HG03439 (cell line): ENCODE measurements at regions not wholly inside any gene's neighbourhood (a gene's known extent, or its start where the extent isn't known, plus 50 kb on each side); places are given as distances from the start of the nearest gene placed in this dataset.
"Not testable (repeated sequence)": the region's sequence is repeated elsewhere in the genome, so short reads cannot be mapped to it uniquely, and the experiment has no call there.

Experiments used
- ATAC-seq: cut with Tn5 transposase; IDR thresholded peaks from one replicate; pipeline ENCODE4 v1.9.1; 2021; ENCODE audit warnings: mild to moderate bottlenecking, moderate library complexity; ENCODE audit not compliant: unreplicated experiment

DNA sequence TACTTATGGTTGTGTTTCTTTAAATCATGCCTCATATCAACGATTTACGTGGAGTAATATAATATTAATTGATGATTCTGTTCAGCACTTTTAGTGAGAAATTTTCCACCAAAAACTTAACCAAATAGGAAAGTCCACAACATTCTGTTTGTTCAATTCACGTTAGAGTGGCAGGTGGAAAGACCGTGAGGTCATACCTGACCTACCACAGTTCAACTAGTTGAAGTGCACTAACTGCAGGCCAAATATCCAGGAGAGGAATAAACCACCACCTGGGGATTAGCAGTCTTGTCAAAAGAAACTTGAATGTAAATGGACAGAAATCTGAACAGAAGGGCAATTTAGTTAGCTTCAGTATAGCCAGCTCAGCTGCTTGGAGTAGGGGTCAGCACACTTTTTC is 577.7 kb downstream of the KIF4B start:
- ATAC-seq = no peak

- no peak for ATAC-seq
These were observed 580.7 kb downstream of the KIF4B start for GRCh38 chr5:155594270-155594669.

DNA sequence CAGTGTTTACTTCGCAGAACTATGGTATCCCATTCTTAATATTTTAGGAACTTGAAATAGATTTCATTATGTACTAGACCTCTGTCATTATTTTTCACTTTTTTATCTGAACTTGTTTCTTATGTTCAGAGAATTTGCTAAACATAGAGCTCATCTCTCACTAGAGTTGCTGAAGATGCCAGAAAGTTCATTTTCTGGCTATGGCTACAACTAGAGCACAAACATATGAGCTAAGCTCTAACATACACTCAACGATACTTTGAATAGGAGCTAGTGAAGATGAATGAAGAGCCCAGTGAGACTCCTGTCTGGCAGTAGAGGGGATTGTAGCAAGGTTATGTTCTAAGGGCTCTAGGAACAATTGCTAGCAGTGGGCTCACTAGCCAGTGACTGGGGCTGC is 582.2 kb downstream of the KIF4B start:
- ATAC-seq = no peak

GRCh38 chr5:155598552-155598951 is 585.0 kb downstream of the KIF4B start:
- no peak for ATAC-seq

DNA sequence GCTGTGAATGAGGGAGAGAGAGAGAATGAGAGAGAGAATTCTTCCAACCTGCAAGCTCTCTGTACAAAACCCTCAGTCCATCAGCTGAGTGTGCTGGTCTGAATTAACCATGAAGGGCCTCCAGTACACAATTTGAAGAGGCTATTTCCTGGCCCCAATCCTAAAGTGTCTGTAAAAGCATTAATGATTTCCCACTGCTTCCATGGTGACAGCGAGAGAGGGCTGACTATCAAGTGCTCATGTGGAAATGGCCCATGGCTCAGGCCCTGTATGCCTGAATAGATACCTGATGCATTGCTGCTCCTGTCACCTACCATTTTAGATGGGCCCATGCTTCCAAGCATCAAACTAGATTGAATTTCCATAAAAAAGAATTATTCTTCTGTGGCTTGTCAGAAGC is 592.4 kb downstream of the KIF4B start:
- ATAC-seq = no peak

GRCh38 chr5:155616779-155617392 is 603.3 kb downstream of the KIF4B start:
- ATAC-seq = peak; percentile 61

GRCh38 chr5:155619688-155620087 is 606.1 kb downstream of the KIF4B start:
- ATAC-seq = no peak

GRCh38 chr5:155620821-155621410 is 607.4 kb downstream of the KIF4B start:
- ATAC-seq = no peak

- no peak for ATAC-seq
These were observed 611.2 kb downstream of the KIF4B start for GRCh38 chr5:155624597-155625241.

GRCh38 chr5:155625315-155625714 is 611.8 kb downstream of the KIF4B start:
- ATAC-seq = no peak

DNA sequence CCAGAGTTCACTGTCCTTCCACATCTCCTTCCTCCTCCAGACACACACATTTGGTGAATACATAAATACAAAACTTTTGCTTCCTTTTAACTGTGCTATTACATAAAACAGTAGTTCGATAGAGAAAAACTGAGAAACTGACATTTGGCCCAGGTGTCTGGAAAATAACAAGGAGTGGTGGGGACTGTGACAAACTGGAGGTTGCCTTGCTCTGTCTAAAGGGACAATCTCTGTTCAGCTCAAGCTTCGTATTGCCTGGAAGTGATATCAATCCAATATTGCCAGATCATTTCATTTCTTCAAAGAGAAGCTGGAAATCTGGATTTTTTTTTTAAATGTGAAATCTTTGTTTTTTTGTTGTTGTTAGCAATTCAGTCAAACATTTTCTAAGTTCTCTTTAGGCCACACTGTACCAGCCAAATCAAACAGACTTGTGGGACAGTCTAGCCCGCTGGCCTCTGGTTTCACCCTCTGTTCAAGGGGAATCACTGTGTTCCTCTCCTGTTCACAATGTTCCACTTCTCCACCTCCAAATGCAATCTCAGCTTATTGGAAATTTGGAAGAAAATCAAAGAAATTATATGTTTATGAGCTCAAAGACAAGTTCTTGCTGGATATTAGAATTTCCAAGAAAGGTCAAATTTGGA is 612.5 kb downstream of the KIF4B start:
- ATAC-seq = no peak

DNA sequence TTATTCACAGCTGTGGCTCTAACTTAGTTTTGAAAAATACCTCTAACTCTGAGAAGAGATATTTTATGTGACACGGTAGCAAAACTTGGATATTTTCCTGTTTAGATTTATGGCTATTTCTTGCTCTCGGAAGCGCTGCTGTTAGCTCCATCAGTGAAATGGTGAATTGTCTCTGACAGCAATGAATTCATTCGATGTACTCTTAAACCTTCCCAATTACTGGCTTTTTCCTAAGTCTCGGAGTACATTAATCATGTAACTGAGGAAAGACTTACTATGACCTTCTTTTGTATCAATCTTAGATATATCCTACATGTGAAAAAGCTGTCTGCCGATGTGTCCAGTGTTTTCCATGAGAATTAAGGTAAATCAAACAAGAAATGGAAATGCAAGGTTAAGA is 613.0 kb downstream of the KIF4B start:
- ATAC-seq = no peak

DNA sequence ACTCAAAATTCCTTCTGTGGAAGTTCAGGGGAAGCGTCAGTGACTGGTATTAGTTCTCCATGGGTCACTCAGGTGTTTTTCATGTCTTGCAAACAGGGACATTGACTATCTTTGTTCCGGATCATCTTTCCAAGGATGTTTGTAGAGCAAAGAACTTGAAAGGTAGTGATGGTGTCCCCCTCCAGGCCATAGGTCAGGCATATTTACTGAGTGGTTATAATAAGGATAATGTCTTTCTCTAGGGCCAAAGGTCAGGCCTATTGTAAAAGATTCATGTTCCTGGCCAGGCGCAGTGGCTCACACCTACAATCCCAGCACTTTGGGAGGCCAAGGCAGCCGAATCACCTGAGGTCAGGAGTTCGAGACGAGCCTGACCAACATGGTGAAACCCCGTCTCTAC is 614.8 kb downstream of the KIF4B start:
- no peak for ATAC-seq

DNA sequence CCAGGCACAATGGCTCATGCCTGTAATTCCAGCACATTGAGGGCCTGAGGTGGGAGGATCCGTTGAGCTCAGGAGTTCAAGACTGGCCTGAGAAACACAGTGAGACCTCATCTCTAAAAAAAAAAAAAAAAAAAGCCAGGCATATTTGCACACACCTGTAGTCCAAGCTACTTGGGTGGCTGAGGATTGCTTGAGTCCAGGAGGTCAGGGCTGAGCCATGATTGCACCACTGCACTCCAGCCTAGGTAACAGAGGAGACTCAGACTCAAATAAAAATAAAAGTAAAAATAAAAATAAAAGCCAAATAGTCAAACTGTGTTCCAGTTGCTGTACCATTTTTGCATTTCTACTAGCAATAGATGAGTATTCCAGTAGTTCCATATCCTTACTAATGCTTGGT is 616.0 kb downstream of the KIF4B start:
- no peak for ATAC-seq

DNA sequence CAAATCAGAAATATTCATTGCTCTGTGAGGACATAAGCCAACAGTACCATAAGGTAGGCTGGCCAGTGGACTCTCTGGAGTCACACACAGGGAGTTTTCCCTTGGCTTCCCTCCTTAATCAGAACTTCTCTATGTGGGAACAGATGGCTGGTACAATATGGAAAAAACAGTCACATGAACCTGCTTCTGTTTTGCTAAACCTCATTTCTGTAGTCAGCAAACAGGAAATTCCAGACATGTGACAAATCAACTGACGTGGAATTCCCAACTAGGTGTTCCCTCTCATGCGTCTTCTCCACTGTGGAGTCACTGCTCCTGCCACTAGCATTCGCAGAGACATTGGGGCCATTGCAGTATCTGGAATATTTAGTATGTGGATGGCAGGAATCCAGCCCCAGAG is 617.6 kb downstream of the KIF4B start:
- no peak for ATAC-seq

DNA sequence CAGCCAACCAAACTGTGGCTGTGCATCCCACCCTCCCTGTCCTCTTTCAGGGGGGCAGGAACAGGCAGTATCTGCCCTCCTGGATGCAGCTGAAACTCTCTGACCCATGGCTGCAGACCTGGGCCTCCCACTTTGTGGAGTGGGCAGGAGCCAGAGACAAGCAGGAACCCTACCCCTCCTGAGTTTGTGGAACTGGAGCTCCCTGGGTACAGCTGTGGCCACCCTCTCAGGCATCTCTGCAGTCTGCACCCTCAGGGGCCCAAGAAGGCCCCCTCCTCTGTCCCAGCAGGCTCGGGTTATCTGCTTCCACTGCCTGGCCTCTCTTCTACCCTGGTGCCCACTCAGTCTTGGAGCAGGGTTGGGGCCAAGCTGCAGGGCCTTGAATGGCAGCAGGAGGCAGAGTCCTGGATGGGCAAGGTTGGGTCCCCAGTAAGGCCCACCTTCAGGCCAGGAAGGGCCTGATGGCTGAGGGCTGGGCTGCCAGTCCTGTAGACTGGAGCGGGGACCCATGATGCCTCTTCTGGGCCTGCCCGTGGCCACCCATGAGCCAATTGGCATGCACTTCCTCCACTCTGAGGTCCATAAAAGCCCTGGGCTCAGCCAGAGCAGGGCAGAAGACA is 619.9 kb downstream of the KIF4B start:
- ATAC-seq = no peak

DNA sequence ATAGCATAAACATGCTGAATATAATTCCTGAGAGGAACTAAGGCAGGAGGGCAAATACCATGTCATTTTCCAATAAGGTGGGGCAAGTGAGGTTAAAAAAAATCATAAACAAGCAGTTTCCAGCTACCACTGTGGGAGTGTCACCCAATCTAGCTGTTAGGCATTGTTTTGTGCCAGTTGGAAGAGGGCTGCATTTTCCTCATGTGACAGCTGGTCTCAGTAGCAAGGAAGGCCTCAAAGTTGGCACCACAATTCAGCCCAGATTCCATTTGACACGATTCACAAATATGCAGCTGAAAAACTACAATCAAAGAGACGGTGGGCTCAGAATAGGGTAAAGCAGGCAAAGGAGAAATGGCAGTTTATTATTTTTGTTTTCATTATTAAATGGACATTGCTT is 636.1 kb downstream of the KIF4B start:
- ATAC-seq = no peak

DNA sequence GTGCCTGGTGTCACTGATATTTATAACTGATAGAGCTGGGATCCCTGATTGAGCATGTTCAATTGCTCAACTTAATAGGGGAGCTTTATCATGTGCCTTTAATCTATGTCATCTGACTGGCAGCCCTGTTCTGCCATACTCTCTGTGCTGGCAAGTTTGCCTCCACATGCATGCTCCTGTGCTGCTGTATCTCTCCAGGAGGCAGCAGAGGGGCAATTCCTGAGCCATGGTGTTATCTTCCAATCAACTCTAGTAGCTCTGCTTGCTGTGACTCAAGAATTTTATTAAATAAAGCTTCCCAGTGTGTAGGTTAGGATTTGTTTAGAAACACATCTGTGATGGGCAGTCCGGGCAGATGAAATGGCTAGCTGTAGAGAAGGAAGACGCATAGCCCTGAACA is 642.0 kb downstream of the KIF4B start:
- no peak for ATAC-seq

- no peak for ATAC-seq
These were observed 648.3 kb downstream of the KIF4B start for GRCh38 chr5:155661859-155662258.

- ATAC-seq = no peak
These were observed 651.8 kb downstream of the KIF4B start for GRCh38 chr5:155665361-155665760.

DNA sequence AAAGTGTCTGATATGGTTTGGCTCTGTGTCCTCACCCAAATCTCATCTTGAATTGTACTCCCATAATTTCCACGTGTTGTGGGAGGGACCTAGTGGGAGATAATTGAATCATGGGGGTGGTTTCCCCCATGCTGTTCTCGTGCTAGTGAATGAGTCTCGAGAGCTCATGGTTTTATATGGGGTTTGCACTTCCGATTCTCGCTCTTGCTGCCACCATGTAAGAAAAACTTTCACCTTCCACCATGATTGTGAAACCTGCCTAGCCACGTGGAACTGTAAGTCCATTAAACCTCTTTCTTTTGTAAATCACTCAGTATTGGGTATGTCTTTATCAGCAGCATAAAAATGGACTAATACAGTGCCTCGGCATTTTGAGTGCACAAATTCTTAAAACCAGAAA is 655.0 kb upstream of the SGCD start:
- ATAC-seq = not testable (repeated sequence)

GRCh38 chr5:155676967-155677366 is 650.0 kb upstream of the SGCD start:
- ATAC-seq = no peak
